ENCODE measurements at regions not wholly inside any gene's neighbourhood (a gene's known extent, or its start where the extent isn't known, plus 50 kb on each side); places are given as distances from the start of the nearest gene placed in this dataset.
"Not testable (repeated sequence)": the region's sequence is repeated elsewhere in the genome, so short reads cannot be mapped to it uniquely, and the experiment has no call there.

- DNase-seq, result no peak
These were observed 880.2 kb upstream of the TMEFF2 start for GRCh38 chr2:193074933-193075332.

DNA sequence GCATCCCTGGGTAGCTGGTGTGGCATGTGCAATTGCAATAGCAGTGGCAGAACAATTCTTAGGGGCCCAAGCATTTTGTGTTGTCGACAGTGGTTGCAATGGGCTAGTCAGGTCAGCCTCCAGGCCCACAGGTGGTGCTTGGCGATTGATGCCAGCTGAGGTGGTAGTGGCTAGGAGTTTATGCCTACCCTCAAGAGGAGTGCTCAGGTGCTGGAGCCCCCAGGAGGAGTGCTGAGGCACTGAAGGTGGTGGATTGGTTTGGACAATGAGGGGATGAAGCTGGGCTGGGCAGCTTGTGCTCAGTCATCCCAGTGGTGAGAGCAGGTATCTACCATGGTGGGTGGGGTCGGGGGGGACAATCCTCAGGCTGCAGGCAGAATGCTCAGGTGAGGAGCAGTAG, 877.9 kb upstream of the TMEFF2 start:
- DNase-seq, result no peak

GRCh38 chr2:193025556-193025955, 830.8 kb upstream of the TMEFF2 start:
- DNase-seq, result not testable (repeated sequence)

GRCh38 chr2:193024791-193025190, 830.1 kb upstream of the TMEFF2 start:
- DNase-seq, result no peak

DNA sequence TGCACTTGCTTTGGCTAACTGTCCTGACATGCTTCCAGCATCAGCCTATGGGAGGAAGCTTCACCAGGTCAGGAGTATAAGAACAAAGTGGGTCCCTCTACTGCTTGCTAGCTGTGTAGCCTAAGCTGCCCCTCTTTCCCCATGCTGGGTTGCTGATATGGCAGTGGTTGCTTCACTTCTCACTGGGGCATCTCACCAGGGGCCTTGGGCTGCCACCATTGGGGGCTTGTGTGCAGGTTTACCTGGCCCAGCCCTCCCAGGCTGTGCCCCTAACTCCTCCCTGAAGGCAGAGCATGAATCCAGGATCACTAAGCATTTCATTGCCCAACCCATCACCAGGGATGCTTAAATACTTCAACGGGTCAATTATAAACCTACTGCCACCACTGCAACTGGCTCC, 817.1 kb upstream of the TMEFF2 start:
- no peak for DNase-seq

DNA sequence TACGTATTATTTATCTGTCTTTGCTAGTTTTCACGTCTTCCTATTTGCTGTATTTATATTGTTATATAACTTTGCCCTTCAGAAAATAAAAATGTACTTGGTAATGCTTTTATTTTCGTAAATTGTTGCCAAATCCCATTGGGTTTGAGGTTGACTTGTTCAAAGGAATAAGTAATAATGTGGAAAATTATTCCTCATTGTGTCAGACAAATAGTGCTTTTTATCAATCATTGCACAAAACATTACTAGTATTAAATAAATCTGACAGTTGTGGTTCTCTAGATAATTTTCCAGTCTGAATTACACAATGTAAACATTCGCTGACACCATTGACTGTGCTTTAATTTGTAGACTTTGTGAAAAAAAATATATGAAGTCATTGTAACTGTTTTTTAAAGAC, 798.3 kb upstream of the TMEFF2 start:
- no peak for DNase-seq

DNA sequence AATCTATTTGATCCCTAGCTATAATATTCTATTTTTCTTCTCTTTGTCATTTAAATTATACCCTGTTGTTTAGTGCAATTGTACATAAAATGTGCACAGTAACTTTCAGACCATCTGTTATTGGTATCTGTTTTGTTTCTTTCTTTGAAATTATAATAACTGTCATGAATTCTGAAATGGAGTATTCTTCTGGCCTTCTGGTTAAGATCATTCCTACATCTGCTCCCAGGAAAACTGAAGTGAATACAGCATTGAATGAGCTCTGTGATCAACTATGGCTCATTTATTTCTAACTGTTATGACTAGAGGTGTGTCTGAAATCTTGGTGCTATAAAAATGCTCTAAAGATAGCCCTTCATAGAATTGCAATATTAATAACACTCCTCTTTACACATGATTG, 788.4 kb upstream of the TMEFF2 start:
- DNase-seq, result no peak

- peak; percentile 3 for DNase-seq
These were observed 783.7 kb upstream of the TMEFF2 start for GRCh38 chr2:192978395-192978794.

DNA sequence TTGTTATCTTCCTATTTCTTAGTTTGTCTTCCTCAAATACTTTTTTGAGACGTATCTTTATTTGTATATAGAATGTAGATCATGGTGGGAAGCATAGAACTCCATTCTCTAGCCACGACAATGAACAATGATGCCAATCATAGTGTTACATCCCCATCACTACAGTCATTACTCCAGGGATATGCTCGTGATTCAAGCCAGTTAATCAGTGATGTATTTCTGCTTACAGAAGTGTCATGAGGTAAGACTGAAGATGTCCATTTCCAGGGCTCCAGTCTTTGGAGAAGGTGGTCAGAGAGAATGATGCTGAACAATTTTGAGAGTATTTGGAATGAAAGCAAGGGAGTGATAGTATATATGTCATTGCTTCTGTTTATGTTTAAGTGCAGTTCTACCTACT, 777.2 kb upstream of the TMEFF2 start:
- no peak for DNase-seq

DNA sequence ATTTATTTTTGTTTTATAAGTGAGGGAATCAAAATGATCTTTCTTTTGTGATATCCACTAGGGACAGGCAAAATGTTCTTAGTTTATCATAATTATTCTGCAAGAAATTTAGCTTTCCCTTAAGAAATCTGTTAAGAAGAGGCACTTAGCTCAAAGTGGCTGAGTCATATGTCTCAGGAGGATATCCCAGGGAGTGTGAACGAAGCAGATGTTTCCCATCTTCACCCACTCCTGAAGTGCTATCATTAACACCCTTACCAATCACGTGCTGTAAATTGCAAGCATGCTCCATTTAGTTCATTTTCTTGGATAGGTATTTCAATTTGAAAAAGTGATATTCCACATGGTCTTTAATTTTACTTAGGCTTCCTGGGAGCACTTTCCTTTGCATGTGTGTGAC, 774.3 kb upstream of the TMEFF2 start:
- DNase-seq, result no peak

- peak; percentile 61 for DNase-seq
These were observed 766.2 kb upstream of the TMEFF2 start for GRCh38 chr2:192960945-192961344.

- DNase-seq, result not testable (repeated sequence)
These were observed 763.9 kb upstream of the TMEFF2 start for GRCh38 chr2:192958615-192959014.

DNA sequence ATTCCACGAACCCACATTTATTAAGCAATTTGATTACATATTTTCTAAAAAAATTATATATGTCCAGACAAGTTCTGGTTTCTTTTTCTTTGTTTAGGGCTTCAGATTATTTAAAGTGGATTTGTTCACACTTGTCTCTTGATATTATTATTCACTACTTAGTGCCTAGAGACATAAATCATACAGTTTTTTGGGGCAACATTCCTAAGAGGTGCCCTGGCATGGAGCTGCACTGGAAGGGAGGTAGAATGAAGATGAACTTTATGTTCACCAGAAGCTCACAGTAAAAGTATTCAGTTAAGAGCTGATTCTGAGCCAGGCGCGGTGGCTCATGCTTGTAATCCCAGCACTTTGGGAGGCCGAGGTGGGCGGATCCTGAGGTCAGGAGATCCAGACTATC, 762.7 kb upstream of the TMEFF2 start:
- DNase-seq, result no peak

GRCh38 chr2:192953116-192953515, 758.4 kb upstream of the TMEFF2 start:
- DNase-seq, result no peak

GRCh38 chr2:192952245-192952644, 757.5 kb upstream of the TMEFF2 start:
- DNase-seq, result no peak

DNA sequence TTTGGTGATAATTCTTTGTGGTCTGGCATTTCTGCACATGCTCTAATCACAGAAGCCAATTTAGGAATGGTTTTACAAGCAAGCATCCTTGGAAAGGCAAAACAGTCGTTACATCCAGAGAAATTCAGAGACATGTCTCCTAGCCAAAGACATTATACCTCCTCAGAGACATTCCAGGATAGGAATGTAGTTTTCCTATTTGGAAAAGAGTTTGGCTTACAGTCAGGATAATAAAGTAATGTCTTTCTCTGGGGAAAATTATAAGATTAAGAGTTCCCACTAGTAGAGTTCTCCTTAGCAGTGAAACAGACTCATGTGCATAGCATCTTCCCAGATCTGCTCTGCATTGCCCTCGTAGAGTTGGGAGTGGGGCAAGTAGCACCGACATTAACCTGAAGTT, 753.6 kb upstream of the TMEFF2 start:
- DNase-seq, result no peak

DNA sequence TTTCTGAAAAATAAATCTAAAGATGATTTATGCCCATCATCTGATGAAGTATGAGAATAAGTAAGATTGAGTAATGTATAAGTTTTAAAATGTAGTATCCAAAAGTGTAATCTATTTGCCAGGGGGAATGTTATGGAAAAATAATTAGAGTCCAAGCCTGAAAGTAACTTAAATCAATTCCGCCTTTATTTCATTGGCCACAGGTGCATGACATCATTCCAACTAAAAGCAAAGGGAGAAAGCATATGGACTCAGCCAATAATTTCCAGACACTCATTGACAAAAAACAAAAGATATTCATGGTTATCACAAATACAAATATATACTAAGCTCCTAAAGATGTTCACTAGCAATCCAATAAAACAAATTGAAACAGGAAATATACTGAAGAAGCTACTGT, 752.6 kb upstream of the TMEFF2 start:
- no peak for DNase-seq

- no peak for DNase-seq
These were observed 746.0 kb upstream of the TMEFF2 start for GRCh38 chr2:192940767-192941166.

DNA sequence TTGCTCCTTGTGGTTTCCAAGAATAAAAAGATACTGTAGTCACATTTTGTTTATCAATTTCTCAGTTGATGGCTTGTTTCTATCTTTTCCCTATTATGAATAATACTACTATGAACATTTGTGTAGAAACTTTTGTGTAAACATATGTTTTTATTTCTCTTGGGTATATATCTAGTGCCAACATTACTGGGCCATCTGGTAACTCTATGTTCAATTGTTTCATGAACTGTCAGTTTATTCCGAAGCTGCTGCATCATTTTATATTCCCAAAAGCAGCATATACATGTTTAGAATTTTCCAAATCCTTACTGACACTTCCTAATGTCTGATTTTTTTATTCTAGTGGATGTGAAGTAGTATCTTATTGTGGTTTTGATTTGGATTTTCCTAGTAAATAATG, 737.6 kb upstream of the TMEFF2 start:
- no peak for DNase-seq

- not testable (repeated sequence) for DNase-seq
These were observed 726.9 kb upstream of the TMEFF2 start for GRCh38 chr2:192921631-192922030.

GRCh38 chr2:192901446-192901845, 706.7 kb upstream of the TMEFF2 start:
- DNase-seq, result peak; percentile 2

GRCh38 chr2:192899466-192899865, 704.7 kb upstream of the TMEFF2 start:
- peak; percentile 1 for DNase-seq

GRCh38 chr2:192893976-192894375, 699.2 kb upstream of the TMEFF2 start:
- not testable (repeated sequence) for DNase-seq

- DNase-seq, result no peak
These were observed 693.4 kb upstream of the TMEFF2 start for GRCh38 chr2:192888109-192888508.

- DNase-seq, result no peak
These were observed 692.6 kb upstream of the TMEFF2 start for GRCh38 chr2:192887337-192887736.

GRCh38 chr2:192886636-192887035, 691.9 kb upstream of the TMEFF2 start:
- DNase-seq, result no peak

Data from fibroblast of skin of abdomen (primary cell).